Transverse colon (tissue), 3 donors: ENCODE measurements at regions not wholly inside any gene's neighbourhood (a gene's known extent, or its start where the extent isn't known, plus 50 kb on each side); places are given as distances from the start of the nearest gene placed in this dataset.

ENCODE experiments used
- POLR2A ChIP-seq: fragments of 450-650 bp; IDR thresholded peaks from one replicate; pipeline ENCODE4 v1.6.1; 2016; ENCODE audit warnings: antibody characterized with exemption, mild to moderate bottlenecking, moderate library complexity
- TF ChIP-seq, protein P1 (sequence below), 5 experiments: fragments of 200-600 bp in 3 of 5; fragments of 450-650 bp in 2 of 5; sonication (generic) in 3 of 5; IDR thresholded peaks; 1 replicate in 2 of 5; 2 replicates in 3 of 5; pipeline ENCODE4 v1.5.1; 2016 to 2017; ENCODE audit warnings: antibody characterized with exemption in 5 of 5, inconsistent platforms in 3 of 5, mild to moderate bottlenecking in 2 of 5, moderate library complexity in 1 of 5

DNA sequence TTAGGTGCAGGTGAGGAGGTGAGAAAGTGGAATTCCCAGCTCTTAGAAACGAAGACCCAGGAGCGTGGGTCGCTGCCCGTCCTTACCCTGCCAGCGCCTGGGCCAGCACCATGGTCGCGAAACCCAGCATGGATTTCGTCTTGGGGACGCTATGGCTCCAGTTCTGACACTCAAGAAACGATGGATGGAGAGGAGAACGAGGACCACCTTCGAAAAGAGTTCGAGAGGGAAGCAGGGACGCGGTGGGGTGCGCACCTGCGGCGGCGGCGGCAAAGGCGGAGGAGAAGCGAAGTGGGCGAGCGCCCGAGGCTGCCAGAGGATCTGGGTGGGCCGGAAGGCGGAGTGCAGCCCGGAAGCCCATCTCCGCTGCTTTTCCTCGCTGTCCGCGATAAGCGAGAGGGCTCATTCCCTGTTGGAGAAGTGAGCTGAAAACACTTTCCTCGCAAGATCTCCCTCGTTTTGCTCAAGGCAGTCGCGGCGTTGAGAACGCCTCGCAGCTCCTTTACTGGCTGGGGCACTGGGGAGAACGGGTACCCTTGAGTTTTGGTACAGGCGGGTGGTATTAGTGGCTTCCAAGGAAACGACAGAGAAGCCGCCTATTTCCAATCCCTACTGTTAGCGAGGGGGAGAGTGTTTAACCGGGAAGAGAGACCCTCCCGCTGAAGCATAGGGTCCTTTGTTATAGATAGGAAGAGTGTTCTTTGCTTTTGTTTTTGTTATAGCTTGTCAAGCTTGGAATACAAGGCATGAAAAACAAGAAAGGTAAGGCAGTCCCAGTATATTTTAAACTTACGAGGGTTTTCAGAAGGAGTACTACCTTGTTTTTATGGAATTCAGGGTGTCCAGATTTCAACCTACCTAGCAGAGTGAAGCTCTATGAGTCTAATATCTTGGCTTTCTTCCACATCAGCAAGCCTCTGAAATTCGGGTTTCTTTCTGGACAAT lies 109.5 kb downstream of the TRIM27 start:
- TF ChIP-seq, protein P1, sequence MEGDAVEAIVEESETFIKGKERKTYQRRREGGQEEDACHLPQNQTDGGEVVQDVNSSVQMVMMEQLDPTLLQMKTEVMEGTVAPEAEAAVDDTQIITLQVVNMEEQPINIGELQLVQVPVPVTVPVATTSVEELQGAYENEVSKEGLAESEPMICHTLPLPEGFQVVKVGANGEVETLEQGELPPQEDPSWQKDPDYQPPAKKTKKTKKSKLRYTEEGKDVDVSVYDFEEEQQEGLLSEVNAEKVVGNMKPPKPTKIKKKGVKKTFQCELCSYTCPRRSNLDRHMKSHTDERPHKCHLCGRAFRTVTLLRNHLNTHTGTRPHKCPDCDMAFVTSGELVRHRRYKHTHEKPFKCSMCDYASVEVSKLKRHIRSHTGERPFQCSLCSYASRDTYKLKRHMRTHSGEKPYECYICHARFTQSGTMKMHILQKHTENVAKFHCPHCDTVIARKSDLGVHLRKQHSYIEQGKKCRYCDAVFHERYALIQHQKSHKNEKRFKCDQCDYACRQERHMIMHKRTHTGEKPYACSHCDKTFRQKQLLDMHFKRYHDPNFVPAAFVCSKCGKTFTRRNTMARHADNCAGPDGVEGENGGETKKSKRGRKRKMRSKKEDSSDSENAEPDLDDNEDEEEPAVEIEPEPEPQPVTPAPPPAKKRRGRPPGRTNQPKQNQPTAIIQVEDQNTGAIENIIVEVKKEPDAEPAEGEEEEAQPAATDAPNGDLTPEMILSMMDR (IDR thresholded peaks at IDR 0.05) = no peak
- no peak for TF ChIP-seq POLR2A
